T-helper 2 cell (primary cell): ENCODE measurements at regions not wholly inside any gene's neighbourhood (a gene's known extent, or its start where the extent isn't known, plus 50 kb on each side); places are given as distances from the start of the nearest gene placed in this dataset.

Experiments used
- DNase-seq, 5 experiments: peaks; one replicate each; pipeline versions ENCODE4 v3.0.0 to v3.0.0-alpha.2; 2012 to 2022

GRCh38 chr5:61915646-61916045, 390.4 kb upstream of the KIF2A start:
- DNase-seq, result no peak

DNA sequence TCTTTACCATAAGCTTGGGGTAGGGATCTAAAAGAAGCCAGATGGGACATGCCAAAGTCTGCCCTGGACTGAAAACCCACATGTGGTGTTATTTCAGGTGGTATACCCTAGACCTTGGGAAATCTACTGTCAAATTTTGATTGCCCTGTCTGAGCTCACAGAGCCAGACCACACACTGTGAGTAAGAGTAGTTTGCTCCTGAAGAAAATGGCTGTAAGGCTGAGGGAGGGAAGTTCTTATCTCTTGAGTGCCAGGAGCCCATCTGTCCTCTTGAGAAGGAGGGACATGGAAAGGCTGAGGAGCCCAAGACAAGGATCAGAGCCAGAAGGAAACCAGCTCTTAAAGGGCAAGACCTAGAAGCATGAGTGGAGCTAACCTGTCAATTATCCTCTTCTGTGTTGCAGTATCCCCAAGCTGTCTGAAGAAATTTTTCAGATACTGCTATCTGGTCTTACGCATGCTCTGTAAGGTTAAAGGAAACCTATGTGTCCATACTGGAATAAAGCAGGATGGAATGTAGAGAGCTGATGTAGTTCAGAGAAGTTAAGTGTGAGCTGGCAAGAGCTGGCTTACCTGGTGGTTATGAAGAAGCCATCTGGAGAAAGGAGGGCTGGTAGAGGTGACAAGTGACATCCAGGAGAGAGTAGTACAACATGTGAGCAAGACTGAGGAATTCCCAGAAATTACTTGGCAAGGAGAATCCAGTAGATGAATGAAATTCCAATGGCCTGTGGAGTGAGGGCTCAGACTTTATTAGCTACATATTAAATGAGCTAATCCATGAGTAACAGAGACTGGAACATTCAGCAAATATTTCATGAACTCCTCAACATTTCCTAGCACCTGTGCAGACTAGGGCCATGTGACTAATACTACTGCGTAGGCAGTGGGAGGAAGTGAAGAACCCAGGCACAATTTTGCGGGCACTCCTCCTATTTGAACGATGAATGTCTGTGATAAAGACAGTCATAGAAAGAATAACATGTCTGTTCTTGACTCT, 389.1 kb upstream of the KIF2A start:
- no peak for DNase-seq

GRCh38 chr5:61918611-61919010, 387.4 kb upstream of the KIF2A start:
- no peak for DNase-seq

GRCh38 chr5:61919920-61920319, 386.1 kb upstream of the KIF2A start:
- DNase-seq, result no peak

DNA sequence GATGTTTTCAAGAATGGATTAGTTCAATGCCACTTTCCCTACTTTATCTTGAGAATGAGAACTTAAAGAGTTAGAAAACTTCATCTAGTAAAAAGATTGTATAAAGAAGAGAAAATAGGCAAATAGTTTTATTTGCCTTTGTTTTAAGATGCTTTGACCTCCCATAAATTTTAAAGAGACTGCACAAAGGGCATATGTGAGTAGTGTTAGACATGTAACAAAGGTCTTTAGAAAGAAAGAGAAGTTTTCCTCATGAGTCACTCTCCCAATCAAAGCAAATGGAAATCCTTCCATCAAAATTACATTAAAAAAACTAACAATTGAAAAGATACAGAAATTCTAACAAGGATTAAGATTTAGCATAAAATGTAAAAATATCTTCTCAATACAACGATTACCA, 381.8 kb upstream of the KIF2A start:
- no peak for DNase-seq

DNA sequence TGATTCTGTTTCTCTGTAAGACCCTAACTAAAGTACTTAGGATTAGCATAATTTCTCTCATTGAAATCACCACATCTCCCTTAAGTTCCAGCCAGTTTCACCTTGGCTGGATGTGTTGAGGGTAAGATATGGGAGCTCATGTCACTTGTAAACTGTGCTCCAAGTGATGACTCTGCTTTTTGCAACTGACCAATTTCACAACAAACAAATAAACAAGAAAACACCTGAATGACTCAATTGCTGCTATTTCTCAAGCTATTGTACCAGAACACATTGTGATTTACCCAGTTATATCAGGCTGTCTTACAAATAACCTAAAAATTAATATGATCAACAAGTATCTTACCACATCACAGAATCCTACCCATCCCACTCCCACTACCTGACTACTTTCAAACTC, 379.1 kb upstream of the KIF2A start:
- no peak for DNase-seq

- peak in 1 of 5 experiments; percentile 9 for DNase-seq
These were observed 374.8 kb upstream of the KIF2A start for GRCh38 chr5:61931236-61931635.

- DNase-seq, result peak in 1 of 5 experiments; percentile 16
These were observed 372.0 kb upstream of the KIF2A start for GRCh38 chr5:61933787-61934626.

GRCh38 chr5:61941637-61942036, 364.4 kb upstream of the KIF2A start:
- DNase-seq, result no peak

DNA sequence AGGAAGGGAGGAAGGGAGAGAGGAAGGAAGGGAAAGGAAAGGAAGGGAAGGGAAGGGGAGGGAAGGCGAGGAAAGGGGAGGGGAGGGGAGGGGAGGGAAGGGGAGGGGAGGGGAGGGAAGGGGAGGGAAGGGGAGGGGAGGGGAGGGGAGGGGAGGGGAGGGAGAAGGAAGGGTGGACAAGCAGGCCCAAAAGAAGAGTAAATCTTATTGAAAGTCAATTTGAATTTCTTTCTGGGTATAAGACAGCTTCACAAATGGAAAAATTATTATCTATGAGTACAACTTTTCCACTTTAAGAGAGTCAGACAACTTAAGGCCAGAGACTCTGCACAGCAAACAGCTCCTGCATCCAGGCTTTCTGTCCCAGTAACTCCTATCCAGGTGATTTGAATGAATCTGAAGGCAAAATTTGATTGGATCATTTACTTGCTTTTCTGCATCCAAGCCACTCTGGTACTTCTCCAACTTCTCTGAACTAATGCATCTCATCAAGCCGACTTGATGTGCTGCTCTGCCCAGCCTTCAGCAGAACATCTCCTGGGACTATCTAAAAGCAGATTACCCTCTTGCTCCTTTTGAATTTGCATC, 363.4 kb upstream of the KIF2A start:
- no peak for DNase-seq

DNA sequence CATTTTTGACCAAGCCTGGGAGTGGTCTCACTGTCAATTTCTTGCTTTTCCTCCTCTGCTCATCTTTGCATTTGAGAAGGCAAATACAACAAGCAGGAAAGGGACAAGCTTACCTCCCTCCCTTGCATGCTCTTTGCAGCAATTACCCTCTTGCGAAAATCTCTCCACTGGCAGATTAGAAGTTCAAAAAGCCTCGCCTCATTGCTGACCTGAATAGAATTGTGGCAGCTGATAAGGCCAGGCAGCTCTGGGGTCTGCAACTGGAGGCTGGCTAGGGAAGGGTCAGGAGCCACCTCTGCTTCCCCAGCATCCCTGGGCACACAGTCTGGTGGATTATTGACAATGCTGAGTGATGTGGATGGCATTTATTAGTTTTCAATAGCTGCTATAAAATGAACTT, 362.3 kb upstream of the KIF2A start:
- no peak for DNase-seq

- no peak for DNase-seq
These were observed 357.9 kb upstream of the KIF2A start for GRCh38 chr5:61948151-61948550.

- no peak for DNase-seq
These were observed 356.8 kb upstream of the KIF2A start for GRCh38 chr5:61949054-61949678.

- no peak for DNase-seq
These were observed 356.1 kb upstream of the KIF2A start for GRCh38 chr5:61949679-61950435.

- no peak for DNase-seq
These were observed 354.7 kb upstream of the KIF2A start for GRCh38 chr5:61951295-61951694.

GRCh38 chr5:61953913-61954312, 352.1 kb upstream of the KIF2A start:
- no peak for DNase-seq

- DNase-seq, result no peak
These were observed 341.8 kb upstream of the KIF2A start for GRCh38 chr5:61964201-61964600.

GRCh38 chr5:61965069-61965468, 340.9 kb upstream of the KIF2A start:
- no peak for DNase-seq

DNA sequence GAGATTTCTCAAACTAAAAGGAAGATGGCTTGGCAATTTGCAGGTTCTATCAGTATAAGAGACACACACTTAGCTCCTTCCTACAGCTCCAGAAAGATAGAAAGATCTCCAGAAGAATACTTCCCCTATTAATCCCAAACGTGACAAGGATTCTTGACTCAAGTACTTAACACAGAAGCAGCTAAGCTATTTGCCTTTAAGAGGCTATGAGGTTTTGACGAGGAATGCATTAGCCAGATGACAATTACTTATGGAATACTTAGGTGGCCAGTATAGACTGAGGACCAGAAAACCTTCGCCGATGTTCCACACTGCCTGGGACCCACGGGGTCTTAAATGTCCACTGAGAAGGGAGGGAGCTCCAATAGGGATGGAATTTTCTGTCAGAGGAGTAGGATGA, 340.5 kb upstream of the KIF2A start:
- DNase-seq, result no peak

- DNase-seq, result no peak
These were observed 339.6 kb upstream of the KIF2A start for GRCh38 chr5:61966296-61966955.

DNA sequence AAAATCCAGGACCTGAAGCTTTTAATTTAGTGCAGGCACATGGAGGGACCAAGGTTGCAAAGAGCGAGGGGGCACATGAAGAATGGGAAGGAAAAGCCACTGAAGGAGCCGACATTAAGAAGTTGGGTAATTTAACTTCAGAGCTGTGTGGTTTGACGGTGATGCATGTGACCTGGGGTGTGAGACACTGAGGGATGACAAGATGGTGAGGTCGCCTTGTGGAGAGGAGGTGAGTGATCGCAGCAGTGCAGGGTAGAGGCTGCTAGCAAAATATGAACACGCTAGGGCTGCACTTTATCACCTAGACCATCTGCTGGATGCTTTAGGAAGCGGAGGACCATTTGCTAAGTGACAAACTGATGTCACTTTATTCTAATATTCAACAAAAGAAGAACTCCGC, 339.0 kb upstream of the KIF2A start:
- no peak for DNase-seq
